Hepatocyte (in vitro differentiated cells): ENCODE measurements at regions not wholly inside any gene's neighbourhood (a gene's known extent, or its start where the extent isn't known, plus 50 kb on each side); places are given as distances from the start of the nearest gene placed in this dataset.

Experiments
- CTCF ChIP-seq: fragments of 200-600 bp; sonication (generic); IDR thresholded peaks from 2 replicates; pipeline ENCODE4 v1.5.1; 2016; ENCODE audit warnings: antibody characterized with exemption, mild to moderate bottlenecking; ENCODE audit not compliant: poor library complexity
- EZH2 ChIP-seq: fragments of 200-600 bp; sonication (generic); IDR thresholded peaks from 2 replicates; pipeline ENCODE4 v1.6.1; 2016; ENCODE audit warnings: antibody characterized with exemption, mild to moderate bottlenecking, borderline replicate concordance

- no peak for TF ChIP-seq CTCF
- no peak for TF ChIP-seq EZH2
These were observed 51.0 kb upstream of the WSB1 start for GRCh38 chr17:27242951-27243350.
